GM18517 (cell line): ENCODE measurements at regions not wholly inside any gene's neighbourhood (a gene's known extent, or its start where the extent isn't known, plus 50 kb on each side); places are given as distances from the start of the nearest gene placed in this dataset.

Experiments used
- ATAC-seq: cut with Tn5 transposase; IDR thresholded peaks from one replicate; pipeline ENCODE4 v1.9.1; 2021; ENCODE audit warnings: mild to moderate bottlenecking, moderate library complexity; ENCODE audit not compliant: unreplicated experiment

DNA sequence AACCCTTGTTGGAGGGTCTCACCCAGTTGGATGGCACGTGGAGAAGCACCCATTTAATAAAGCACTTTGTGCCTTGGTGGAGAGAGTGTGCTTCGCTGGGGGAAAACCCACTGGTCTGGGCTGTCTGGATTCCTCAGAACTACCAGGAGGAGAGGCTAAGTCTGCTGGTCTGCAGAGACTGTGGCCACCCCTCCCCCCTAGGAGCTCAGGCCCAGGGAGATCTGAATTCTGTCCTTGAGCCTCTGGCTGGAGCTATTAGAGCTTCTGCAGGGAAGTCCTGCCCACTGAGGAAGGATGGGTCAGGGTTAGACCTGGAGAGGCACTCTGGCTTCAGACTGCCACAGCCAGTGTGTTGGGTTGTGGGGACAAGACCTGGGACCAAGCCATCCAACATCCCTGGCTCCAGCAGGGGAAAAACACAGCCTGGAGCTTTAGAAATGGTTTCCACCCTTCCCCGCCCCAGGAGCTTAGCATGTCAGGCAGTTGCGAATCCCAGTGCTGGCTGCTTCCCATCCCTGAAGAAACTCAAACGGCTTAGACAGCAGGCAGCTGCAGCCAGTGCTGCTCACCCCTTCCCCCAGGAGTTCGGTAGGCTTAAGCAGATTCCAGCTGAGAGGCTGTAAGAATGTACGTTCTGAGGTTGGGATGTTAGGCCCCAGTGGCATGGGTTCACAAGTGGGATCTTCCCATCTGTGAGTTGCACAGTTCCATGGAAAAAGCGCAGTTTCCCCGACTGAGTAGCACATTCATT, 288.3 kb downstream of the TGFB2 start:
- no peak for ATAC-seq

DNA sequence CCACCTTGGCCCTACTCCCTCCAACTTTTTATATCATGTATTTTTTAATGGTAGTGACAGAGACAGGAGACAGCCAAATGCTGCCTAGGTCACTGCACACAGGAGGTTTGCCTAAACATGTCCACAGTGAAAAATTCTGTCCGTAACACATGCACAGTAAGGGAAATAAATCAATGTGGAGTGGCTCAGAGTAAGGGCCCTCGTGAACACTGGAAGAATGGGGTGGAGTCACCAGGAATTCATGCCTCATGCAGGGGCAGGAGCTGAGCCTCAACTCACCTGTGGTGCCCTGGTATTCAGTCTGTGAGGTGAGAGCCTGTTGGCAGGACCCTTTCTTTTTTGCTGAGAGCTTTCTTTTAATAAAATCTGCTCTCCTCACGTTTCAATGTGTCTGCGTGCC, 289.1 kb downstream of the TGFB2 start:
- ATAC-seq, result no peak

DNA sequence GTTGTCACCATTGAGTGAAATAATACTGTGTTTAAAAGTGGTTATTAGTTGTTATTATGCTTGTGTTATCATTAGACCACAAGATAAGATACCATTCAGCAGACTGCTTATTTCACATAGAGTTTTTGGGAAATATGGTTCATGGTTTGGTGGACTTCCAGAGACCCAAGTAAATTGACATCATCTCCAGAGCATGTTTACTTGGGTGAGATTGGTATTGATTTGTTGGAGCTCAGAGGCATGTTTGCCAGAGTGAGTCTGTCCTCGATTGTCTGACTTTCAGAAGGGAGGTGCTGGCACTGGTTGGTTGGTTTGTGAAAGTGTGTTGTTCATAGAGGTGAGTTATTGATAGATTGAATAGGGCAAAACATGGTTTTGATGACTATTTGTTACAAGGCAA, 291.4 kb downstream of the TGFB2 start:
- ATAC-seq, result no peak

DNA sequence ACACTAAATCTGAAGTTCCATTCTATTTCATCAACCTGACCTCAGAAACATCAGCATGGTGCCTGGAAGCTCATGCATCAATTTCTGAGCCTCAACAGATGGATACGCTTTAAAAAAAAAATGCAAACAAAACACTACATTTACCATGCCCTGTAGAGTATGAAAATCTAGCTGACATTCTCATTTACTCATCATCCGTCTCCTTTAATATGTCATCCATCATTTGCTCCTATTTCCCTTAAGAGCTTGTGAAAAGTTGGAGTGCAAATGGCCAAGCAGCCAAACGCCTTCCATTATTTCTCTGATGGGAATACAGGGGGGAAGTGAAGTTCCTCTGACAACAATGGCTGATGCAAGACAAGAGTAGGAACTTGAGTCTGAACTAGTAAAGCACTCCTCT, 295.0 kb downstream of the TGFB2 start:
- ATAC-seq, result no peak

DNA sequence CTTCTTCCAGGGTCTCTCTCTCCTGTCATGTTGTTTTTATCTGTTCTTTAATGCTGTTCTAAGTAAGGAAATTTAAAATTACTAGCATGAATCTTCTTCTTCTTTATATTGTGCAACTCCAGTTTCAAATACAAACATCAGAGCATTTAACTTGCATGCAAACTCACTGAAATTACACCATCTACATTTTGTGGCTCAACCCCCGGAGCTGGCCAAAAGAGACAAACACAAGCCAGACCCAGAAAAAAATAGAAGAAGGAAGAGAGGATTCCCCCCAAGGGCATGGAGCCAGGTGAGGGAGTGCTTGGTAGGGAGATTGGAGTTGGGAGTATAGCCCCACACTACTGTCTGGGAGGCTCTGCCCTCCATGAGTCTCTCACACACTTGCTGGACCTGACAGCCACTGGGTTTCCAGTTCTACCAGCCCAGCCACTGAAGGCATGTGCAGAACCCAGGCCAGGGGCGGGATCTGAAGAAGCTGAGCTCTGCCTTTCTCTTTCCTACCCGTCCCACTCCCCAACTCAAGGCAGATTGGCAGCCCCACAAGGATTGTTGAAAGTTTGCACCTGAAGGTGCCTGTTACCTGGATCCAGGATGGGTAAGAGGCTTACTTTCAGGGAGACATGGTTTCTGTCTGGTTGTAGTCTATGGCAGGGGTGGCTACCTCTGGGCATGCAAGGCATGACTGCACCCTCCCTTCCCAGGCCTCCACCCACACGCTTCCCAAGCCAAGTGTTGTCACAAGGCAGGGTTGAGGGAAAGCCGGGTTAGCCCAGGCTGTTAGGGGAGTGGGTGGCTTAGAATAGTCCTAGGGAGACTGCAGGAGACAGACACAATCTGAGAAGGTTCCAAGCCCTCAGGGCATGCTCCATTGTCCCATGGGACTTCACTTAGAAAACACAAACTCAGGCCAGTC, 297.2 kb downstream of the TGFB2 start:
- no peak for ATAC-seq

DNA sequence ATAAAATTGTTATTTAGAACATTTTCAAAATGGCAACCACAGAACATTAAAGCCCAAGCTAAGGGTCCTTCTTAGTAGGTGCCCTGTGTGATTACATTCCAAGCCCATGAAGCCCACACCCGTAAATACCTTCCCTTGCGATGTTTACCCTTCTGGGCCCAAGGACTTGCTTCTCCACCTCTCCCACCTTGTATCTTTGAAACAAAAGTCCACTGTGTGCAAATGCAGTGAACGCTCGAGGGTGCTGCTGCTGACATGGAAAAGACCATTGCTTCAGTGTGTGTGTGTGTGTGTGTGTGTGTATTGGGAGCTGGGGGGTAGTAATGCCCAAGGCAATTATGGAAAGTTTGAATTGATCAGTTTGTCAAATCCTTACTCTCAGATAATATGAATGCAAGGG, 298.1 kb downstream of the TGFB2 start:
- no peak for ATAC-seq

DNA sequence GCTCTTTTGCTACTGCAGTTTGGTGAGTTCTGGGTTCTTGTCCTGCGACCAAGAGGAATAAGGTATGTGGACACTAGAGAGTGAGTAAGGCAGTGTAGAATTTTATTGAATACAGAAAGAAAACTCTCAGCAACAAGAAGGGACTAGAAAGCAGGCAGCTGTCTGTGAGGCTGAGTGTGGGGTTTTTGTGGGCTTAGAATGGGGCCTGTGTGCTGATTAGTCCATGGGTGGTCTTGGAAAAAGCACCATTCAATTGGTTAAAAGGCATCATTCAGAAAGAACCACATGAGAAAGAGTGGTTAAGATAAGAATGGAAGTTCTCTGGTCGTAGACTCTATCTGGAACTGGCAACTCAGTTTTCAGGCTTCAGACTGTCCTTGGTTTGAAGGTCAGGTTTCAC, 298.8 kb downstream of the TGFB2 start:
- no peak for ATAC-seq

DNA sequence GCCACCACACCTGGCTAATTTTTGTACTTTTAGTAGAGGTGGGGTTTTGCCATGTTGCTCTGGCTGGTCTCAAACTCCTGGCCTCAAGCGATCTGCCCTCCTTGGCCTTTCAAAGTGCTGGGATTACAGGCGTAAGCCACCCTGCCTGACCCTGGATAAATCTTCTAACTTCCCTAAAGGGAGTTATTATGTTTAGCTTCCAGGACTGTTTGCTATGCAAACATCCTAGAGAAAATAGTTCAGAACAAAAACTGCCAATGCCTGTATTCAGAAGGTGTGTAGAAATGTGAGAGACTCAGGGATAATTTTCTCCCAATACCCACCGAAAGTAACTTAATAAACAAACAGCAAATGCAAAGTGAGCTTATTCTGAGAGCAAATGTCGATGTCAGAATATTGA, 301.2 kb downstream of the TGFB2 start:
- no peak for ATAC-seq

DNA sequence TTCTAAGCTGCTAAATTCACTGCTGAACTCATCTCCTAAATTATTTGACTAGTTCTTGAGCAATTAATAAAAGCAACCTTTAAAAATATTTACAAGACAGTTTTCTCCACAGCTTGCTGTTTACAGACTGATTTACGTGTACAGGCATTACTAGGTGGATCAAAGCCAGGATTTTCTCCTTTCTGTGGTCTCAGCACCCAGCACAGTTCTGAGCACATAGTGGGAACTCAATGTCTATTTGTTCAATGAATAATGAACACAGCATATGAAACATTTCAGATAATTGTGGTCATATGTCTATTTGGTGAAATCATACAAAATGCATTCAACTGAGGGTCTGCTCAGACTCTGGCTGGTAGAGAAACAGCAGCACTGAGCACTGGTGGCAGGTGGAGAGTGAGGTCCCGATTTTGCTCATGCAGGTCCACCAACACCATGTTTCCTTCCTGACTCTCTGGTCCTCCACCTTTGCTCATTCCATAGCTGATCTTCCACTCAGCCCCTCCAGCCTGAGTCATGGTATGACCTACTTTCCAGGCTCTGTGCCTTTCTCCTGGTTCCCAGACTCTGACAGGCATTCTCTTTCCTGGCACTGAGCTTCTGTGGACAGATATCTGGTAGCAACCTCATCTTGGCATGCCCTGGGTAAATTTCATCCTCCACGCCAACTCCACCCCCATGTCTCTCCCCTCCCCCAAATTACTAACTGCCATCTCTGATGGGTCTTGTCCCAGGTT, 311.3 kb downstream of the TGFB2 start:
- no peak for ATAC-seq

DNA sequence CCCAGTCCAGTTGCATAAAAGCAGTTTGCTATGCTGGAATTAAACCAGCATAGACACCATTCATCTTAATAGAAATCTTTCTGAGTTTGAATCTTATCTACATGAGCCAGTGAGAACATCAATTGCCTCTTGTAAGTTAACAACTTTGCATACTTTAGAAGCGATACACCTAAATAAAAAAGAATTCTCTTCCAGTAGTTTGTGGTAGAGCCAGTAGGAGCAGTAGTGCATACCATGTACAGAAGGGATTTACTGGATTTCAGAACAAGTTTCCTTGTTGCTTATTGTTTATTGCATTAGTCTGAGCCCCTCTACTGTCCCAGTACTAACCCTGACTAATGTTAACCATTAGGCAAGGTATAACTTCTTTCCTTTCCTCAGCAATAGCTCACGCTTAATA, 313.1 kb downstream of the TGFB2 start:
- no peak for ATAC-seq

DNA sequence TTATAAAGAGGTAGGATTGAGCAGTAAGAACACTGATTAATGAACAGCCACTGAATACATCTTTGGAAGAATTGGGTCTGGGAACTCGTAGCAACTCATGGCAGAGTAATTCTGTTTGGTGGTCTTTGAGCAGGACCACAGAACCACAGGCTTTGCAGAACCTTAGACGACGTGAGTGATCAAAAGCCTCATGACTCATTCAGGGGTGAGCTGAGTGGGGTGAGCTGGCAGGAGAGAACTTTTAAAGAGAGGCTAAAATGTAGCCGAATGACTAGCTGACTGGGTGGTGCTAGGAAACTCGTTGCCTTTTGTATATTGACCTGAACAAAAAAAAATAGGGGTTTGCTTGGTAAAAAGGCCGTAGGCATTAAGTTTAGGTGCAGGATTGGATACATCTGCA, 313.8 kb downstream of the TGFB2 start:
- ATAC-seq, result no peak

DNA sequence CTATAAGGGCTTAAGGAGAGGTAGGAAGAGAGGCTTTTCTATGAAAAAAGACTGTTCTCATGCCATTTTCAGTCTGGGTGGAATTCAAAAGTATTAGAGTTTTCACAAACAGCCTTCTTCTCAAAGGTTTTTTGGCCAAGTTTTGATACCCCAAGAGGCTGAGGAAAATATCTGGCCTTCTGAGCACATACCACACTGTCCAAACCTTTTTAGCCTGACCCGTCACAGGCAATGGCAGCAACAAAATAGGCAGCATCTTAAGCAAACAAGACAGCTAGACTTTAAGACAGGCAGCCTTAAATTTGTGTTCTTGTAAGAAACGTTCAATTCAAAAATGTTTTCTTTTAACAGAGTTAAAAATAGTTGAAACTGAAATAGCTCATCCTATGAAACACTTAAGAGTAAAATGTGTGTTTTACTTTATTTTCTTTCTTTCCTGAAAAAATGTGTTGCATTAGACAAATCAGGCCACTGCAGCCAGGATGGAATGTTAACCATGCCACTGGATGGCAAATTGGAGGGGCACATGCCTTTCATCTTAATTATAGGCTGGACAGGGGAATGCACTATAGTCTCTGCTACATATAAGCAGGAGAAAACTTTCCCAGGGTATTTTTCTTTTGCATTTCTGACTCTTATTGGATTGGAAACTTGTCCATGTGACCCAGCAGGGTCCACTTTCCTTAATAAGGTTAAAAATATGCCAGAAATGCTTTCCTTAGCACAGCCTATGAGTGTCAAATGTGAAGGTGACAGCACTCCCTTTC, 315.0 kb downstream of the TGFB2 start:
- ATAC-seq, result no peak

DNA sequence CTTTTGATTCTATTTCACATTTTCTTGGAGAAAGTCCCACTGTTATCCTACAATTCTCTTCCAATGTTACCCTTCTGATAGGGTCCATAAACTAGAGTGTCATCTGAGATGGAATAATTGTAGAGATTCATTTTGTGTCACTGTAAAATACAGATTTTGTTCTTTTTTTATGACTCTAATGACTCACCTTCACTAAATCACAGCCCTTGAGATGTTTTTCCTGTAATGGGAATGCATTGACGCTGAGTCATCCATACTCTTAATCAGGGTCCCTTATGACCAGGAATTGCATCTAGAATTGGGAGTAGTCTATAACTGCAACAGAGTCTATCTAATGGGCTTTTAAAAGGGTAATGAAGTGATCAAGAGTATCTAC, 315.5 kb downstream of the TGFB2 start:
- ATAC-seq, result no peak

DNA sequence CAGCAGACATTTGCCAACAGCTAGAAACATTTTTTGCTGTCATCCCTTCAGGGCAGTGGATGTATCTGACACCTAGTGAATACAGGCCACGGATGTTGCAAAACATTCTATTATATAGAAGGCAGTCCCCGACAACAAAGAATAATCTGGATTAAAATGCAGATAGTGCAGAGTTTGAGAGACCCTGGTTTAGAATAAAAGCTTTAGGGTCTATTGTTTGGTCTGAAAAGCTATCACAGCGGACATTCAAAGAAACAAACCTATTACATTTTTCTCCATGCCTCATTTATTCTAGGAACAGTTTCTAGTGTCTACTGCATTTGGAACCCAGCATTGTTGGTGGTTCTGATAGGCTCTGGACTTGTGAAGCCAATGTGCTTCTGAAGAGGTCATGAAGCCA, 316.3 kb downstream of the TGFB2 start:
- ATAC-seq, result no peak

DNA sequence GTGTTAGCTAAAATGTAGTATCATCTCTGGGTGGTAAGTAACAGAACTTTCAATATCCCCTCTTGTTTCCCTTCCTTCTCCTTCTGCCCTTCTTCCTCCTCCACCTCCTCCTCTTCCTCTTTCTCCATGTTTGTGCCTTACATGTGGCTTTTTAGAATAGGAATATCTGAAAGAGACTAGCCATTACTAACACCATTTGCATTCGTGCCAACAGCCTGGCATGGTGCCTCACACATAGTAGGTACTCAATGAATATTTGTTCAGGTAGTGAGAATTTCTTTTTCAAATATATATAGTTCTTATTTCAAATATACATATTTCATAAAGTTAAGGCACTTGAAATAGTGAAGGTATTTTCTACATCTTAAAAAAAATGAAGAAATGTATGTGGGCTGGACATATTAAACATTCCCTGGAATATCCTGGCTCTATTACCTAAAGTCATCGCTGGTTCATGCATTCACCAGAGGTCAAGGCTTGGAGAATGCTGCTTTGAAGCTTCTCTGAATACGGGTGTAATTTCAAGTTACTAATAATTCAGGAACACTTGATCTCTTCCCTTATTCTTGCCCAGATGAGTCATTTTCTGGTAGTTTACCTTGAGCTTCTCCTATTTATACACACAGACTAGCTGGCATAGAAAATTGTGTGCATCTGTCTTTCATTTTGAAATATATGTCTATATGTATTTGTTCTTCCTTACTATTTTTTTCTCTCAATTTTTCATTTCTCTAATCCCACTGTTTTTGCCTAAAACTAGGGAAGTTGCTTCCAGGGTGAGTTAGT, 319.4 kb downstream of the TGFB2 start:
- ATAC-seq, result no peak

DNA sequence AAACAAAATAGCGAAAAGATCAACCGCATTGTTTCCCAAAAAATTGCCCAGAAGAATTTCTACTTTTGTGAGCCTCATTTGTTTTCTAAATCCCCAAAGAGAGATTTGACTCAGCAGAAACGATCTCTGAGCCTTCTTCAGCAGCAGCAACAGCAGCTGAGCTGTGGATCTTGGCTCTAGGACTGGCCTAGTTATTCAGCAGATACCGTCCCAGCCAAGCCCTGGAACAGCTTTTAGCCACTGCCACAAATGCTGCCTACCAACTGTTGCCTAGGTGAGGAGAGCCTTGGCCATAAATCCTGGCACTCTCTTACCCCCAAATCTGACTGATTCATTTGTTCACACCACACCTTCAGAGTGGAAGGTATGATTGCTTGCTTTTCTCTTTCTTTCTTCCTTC, 320.1 kb downstream of the TGFB2 start:
- ATAC-seq, result no peak

DNA sequence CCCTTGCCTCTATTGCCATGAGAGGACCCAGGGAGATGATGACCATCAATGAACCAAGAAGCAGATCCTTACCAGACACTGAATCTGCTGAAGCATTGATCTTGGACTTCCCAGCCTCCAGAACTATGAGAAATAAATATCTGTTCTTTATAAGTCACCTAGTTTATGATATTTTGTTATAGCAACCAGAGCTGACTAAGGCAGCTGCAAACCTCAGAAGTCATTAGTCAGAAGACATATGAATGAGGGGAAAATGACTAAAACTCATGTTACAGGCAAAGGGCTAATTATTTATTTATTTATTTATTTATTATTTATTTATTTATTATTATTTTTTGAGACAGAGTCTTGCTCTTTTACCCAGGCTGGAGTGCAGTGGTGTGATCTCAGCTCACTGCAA, 321.1 kb downstream of the TGFB2 start:
- ATAC-seq, result no peak

DNA sequence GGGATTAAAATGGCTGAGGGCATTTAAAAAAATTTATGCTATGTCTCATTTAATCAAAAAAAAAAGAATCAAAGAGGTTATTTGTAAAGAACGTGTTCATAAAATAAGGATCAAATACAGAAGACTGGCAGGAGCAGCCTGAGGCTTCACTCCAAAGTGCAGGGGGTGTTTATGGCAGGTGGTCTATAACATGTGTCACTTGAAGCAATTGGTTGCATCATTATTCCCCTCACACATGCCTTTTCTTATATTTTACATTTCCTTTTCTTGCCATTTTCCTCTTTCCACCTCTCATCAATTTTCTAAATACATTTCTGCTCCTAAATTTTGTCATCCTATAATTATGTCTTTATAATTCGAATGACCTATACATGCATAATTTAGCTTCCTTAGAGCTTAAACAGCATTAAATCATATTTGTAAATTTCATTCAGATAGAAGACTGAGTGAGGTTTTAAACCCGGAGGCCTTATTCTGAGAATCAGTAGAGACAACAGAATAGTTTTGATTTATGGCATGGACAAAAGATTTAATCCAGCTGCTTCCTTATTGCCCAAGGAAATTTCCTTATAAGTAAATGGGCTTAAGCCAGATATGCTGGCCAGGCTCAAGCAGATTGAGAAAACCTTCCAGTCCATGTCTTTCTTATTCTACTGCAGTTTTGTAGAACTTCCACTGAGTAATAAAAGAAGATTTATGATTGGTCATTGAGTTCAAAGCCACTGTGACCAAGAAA, 322.8 kb downstream of the TGFB2 start:
- no peak for ATAC-seq

DNA sequence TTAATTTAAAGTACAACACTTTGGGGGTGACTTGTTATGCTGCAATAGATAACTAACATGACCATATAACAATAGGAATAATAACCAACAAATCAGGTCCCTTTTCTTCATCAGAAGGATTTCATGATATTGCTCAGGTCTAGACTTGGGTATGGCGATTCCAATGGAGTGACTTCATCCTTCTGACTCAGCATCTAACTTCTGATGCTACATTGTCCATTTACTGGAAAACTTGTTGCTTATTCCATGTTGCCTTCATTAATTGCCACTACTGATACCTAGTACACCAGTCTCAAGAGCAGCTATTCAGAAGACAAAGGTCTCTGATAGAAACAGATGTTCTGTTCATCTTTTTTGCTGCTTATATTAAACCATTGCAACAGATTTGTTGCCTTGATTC, 324.3 kb downstream of the TGFB2 start:
- ATAC-seq, result no peak
